DND-41 (cell line): ENCODE measurements at regions not wholly inside any gene's neighbourhood (a gene's known extent, or its start where the extent isn't known, plus 50 kb on each side); places are given as distances from the start of the nearest gene placed in this dataset.

Experiments
- ATAC-seq: fragments of 200-7000 bp; cut with Tn5 transposase; 3 replicates; pipeline ENCODE4 v1.9.1; 2021; ENCODE audit warnings: low read depth; ENCODE audit not compliant: insufficient read depth
- DNase-seq: peaks from one replicate; pipeline ENCODE4 v3.0.0-alpha.2; 2020
- H2AFZ ChIP-seq: 2 replicates; pipeline ENCODE4 v1.6.0; 2012; ENCODE audit warnings: low read depth, low read length
- H3K27ac ChIP-seq: 2 replicates; pipeline ENCODE4 v1.5.1; 2012; ENCODE audit warnings: low read length, inconsistent platforms
- H3K27me3 ChIP-seq: fragments of 200-600 bp; sonication (generic); 2 replicates; pipeline ENCODE4 v1.6.0; 2012; ENCODE audit warnings: low read length, mild to moderate bottlenecking, inconsistent platforms; ENCODE audit not compliant: insufficient read depth, poor library complexity
- H3K36me3 ChIP-seq: 2 replicates; pipeline ENCODE4 v1.5.1; 2012; ENCODE audit warnings: low read length, inconsistent platforms; ENCODE audit not compliant: insufficient read depth
- H3K4me1 ChIP-seq: 2 replicates; pipeline ENCODE4 v1.5.1; 2012; ENCODE audit warnings: mild to moderate bottlenecking, low read length; ENCODE audit not compliant: insufficient read depth
- H3K4me2 ChIP-seq: 2 replicates; pipeline ENCODE4 v1.6.0; 2012; ENCODE audit warnings: mild to moderate bottlenecking, moderate library complexity, low read length, inconsistent platforms; ENCODE audit not compliant: insufficient read depth
- H3K4me3 ChIP-seq, 2 experiments: fragments of 200-600 bp in 1 of 2; shearing (Covaris generic) in 1 of 2; 2 replicates each; pipeline ENCODE4 v1.5.1; 2012 to 2016; ENCODE audit warnings: inconsistent platforms in 2 of 2, low read length in 2 of 2, mild to moderate bottlenecking in 2 of 2, low read depth in 1 of 2, moderate library complexity in 1 of 2
- H3K79me2 ChIP-seq: 2 replicates; pipeline ENCODE4 v1.6.0; 2012; ENCODE audit warnings: low read length, inconsistent platforms; ENCODE audit not compliant: insufficient read depth
- H3K9ac ChIP-seq: 2 replicates; pipeline ENCODE4 v1.6.0; 2012; ENCODE audit warnings: low read depth, mild to moderate bottlenecking, inconsistent platforms, low read length, moderate library complexity
- H3K9me3 ChIP-seq: 2 replicates; pipeline ENCODE4 v1.5.1; 2012; ENCODE audit warnings: low read length, moderate library complexity, mild to moderate bottlenecking, inconsistent platforms; ENCODE audit not compliant: insufficient read depth, severe bottlenecking
- H4K20me1 ChIP-seq: 2 replicates; pipeline ENCODE4 v1.6.0; 2012; ENCODE audit warnings: low read length; ENCODE audit not compliant: insufficient read depth
- EZH2 ChIP-seq: IDR thresholded peaks from 3 replicates; pipeline ENCODE4 v1.6.1; 2012; ENCODE audit warnings: borderline replicate concordance, low read depth, mild to moderate bottlenecking, moderate library complexity, low read length, inconsistent platforms; ENCODE audit not compliant: severe bottlenecking
- TF ChIP-seq, protein P1 (sequence below): IDR thresholded peaks from 2 replicates; pipeline ENCODE4 v1.5.1; 2012; ENCODE audit warnings: borderline replicate concordance, low read length, moderate library complexity, mild to moderate bottlenecking; ENCODE audit not compliant: poor library complexity, severe bottlenecking; ENCODE audit errors: extremely low read depth

DNA sequence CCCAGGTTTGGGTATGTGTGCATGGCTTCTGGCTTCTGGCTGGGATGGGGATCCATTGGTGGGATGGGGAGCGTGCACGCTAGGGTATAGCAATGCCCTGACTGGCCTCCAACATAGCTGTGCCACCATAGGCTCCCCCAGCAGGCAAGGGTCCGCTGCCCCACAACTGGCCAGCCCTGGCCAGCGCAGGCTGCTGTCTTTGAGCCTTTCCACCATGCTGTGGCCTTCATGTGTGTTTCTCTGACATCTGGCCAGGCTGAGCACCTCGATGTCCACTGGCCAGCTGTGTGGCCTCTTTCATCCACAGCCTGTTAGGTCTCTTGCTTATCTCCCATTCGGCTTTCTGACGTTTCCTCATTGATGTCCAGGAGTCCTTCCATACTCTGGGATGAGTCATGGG is 231.3 kb downstream of the NDUFA10 start:
- Histone ChIP-seq H3K4me2 (no peak overlapping the region), H3K9me3 (no peaks in the 10 kb centered on the region), H3K27ac (no peak overlapping the region), H3K4me1 (peaks cover 11% of the 10 kb centered on the region; the same call in 1 of the 2 replicates), H3K36me3 (no peaks in the 10 kb centered on the region), H2AFZ (no peak overlapping the region), H3K27me3 (no peaks in the 10 kb centered on the region), H3K4me3 (no peak overlapping the region), H3K9ac (no peak overlapping the region), H3K79me2 (no peaks in the 10 kb centered on the region), H4K20me1 (no peaks in the 10 kb centered on the region)
- no peak for TF ChIP-seq EZH2
- TF ChIP-seq, protein P1, sequence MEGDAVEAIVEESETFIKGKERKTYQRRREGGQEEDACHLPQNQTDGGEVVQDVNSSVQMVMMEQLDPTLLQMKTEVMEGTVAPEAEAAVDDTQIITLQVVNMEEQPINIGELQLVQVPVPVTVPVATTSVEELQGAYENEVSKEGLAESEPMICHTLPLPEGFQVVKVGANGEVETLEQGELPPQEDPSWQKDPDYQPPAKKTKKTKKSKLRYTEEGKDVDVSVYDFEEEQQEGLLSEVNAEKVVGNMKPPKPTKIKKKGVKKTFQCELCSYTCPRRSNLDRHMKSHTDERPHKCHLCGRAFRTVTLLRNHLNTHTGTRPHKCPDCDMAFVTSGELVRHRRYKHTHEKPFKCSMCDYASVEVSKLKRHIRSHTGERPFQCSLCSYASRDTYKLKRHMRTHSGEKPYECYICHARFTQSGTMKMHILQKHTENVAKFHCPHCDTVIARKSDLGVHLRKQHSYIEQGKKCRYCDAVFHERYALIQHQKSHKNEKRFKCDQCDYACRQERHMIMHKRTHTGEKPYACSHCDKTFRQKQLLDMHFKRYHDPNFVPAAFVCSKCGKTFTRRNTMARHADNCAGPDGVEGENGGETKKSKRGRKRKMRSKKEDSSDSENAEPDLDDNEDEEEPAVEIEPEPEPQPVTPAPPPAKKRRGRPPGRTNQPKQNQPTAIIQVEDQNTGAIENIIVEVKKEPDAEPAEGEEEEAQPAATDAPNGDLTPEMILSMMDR, result no peak
- ATAC-seq (no peak), DNase-seq (no peak)

DNA sequence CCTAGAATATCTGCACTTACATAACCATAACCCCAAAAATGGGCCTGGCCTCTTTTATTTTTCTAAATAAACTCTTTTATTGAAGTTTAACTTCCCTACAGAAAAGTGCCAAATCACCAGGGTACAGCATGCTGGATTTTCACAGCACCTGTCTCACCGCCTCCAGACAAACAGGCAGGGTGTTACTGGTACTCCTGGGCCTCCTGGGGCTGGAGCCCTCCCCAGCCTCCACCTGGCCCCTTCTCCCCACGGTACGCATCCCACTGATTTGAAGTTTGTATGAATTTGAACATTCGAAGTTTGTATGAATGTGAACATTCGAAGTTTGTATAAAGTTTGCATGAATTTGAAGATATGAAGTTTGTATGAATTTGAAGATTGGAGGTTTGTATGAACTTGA is 232.1 kb downstream of the NDUFA10 start:
- H4K20me1 ChIP-seq, result no peaks in the 10 kb centered on the region
- H2AFZ ChIP-seq, result no peak overlapping the region
- no peak for ATAC-seq
- no peaks in the 10 kb centered on the region for H3K79me2 ChIP-seq
- H3K4me2 ChIP-seq, result no peak overlapping the region
- peaks cover 11% of the 10 kb centered on the region; the same call in 1 of the 2 replicates for H3K4me1 ChIP-seq
- TF ChIP-seq, protein P1, result no peak
- no peak for TF ChIP-seq EZH2
- H3K27me3 ChIP-seq, result no peaks in the 10 kb centered on the region
- H3K9ac ChIP-seq, result no peak overlapping the region
- no peaks in the 10 kb centered on the region for H3K36me3 ChIP-seq
- H3K4me3 ChIP-seq, result no peak overlapping the region
- no peak overlapping the region for H3K27ac ChIP-seq
- H3K9me3 ChIP-seq, result no peaks in the 10 kb centered on the region
- no peak for DNase-seq

DNA sequence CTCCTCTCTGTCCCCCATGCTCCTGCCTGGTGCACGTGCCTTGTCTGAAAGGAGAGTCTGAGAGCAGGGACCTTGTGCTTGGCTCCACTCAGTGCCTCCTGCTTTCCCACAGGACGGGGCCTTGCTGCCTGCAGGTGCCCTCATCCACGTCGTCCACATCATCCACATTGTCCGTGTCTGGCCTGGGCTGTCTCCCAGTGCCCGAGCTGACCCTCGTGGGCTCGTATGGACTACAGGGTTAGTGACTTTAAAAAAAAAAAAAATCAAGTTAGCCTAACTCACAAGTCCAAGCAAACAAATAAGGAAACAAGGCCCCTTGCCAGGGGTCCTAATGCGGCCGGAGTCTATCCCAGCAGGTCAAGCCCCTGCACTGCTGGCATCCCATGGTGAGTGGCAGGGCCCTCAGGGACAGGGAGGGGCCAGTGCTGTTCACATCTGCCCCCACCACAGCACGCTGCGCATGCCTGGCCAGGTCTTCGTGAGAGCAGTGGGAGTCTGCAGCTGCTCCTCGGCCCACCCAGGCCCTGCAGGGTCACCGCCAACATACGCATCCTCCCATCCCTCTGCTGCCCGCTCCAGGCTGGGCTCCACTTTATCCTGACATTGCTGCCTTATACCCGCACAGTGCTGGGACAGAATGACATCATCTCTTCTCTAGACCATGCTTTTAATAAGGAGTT is 232.6 kb downstream of the NDUFA10 start:
- peaks cover 11% of the 10 kb centered on the region; the same call in 1 of the 2 replicates for H3K4me1 ChIP-seq
- no peaks in the 10 kb centered on the region for H3K9me3 ChIP-seq
- no peaks in the 10 kb centered on the region for H3K36me3 ChIP-seq
- no peaks in the 10 kb centered on the region for H4K20me1 ChIP-seq
- peak; percentile 29; the same call in 2 of the 3 replicates for ATAC-seq
- no peak for DNase-seq
- H2AFZ ChIP-seq, result no peak overlapping the region
- H3K4me3 ChIP-seq, result no peak overlapping the region
- TF ChIP-seq, protein P1, result no peak
- TF ChIP-seq EZH2, result no peak
- H3K9ac ChIP-seq, result no peak overlapping the region
- no peak overlapping the region for H3K4me2 ChIP-seq
- H3K27me3 ChIP-seq, result no peaks in the 10 kb centered on the region
- H3K79me2 ChIP-seq, result no peaks in the 10 kb centered on the region
- H3K27ac ChIP-seq, result no peak overlapping the region
